ENCODE measurements at regions not wholly inside any gene's neighbourhood (a gene's known extent, or its start where the extent isn't known, plus 50 kb on each side); places are given as distances from the start of the nearest gene placed in this dataset.

DNA sequence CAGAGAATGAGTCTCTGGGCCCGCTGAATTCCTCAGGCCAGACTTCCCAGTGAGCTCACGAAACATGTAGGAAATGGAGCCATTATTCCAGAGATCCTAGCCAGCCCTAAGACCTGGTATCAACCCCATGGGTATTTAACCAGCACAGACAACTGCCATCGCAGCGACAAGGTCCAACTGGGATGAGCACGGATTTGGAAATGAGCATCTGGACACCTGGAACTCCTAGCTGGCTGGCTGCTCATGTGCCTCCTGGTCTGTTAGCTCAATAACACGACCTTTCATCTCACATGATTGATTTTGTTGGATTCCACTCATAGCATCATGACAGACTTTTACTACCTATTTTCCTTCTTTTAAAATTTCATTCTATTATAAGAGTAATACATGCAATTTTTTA, 51.0 kb downstream of the POU3F3 start:
- DNase-seq (ENCODE audit: low read depth) = no peak
- no peak overlapping the region for H3K4me3 ChIP-seq (ENCODE audit: low read length)
- TF ChIP-seq, protein P1, sequence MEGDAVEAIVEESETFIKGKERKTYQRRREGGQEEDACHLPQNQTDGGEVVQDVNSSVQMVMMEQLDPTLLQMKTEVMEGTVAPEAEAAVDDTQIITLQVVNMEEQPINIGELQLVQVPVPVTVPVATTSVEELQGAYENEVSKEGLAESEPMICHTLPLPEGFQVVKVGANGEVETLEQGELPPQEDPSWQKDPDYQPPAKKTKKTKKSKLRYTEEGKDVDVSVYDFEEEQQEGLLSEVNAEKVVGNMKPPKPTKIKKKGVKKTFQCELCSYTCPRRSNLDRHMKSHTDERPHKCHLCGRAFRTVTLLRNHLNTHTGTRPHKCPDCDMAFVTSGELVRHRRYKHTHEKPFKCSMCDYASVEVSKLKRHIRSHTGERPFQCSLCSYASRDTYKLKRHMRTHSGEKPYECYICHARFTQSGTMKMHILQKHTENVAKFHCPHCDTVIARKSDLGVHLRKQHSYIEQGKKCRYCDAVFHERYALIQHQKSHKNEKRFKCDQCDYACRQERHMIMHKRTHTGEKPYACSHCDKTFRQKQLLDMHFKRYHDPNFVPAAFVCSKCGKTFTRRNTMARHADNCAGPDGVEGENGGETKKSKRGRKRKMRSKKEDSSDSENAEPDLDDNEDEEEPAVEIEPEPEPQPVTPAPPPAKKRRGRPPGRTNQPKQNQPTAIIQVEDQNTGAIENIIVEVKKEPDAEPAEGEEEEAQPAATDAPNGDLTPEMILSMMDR (conservative IDR thresholded peaks at IDR 0.05; ENCODE audit: low read length) = no peak

DNA sequence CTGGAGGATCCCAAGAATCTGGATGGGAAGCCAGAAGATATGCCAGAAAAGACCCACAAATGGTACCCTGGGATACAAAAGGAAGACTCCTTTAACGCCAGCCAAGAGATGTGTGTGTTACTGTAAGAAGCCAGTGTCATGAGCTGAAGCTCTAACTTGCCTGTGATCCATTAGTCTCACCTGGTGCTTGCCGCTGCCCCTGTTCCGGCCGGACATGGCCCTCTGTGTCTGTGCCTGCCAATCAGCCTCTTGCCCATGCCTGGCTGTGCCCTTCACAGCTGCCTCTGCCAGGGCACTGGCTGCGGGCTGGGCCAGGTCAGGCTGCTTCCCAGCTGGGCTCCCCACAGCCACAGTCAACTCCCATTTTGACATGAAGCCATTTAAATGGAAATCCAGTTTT, 55.4 kb downstream of the POU3F3 start:
- DNase-seq (ENCODE audit: low read depth) = no peak
- no peak overlapping the region for H3K4me3 ChIP-seq (ENCODE audit: low read length)
- TF ChIP-seq, protein P1 (conservative IDR thresholded peaks at IDR 0.05; ENCODE audit: low read length) = no peak

DNA sequence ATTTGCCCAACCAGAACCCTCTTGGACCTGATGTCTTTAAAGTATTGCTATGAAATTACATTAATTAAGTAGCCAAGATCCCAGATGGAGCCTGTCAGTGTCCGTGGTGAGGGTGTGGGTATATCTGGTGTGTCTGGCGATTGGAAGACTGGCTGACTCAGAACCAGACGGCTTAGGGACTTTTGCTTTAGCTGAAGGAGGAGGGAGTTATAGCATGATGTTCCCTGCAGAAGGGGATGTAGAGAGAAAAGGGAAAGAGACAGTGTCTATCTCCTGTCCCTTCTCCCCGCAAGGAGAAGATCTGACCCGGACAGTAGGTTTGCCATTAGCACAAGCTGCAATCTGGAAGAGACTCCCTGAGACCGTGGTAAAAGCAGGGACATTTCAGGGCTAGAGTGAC, 60.6 kb downstream of the POU3F3 start:
- no peak overlapping the region for H3K4me3 ChIP-seq (ENCODE audit: low read length)
- TF ChIP-seq, protein P1 (conservative IDR thresholded peaks at IDR 0.05; ENCODE audit: low read length) = no peak
- DNase-seq (ENCODE audit: low read depth) = no peak

DNA sequence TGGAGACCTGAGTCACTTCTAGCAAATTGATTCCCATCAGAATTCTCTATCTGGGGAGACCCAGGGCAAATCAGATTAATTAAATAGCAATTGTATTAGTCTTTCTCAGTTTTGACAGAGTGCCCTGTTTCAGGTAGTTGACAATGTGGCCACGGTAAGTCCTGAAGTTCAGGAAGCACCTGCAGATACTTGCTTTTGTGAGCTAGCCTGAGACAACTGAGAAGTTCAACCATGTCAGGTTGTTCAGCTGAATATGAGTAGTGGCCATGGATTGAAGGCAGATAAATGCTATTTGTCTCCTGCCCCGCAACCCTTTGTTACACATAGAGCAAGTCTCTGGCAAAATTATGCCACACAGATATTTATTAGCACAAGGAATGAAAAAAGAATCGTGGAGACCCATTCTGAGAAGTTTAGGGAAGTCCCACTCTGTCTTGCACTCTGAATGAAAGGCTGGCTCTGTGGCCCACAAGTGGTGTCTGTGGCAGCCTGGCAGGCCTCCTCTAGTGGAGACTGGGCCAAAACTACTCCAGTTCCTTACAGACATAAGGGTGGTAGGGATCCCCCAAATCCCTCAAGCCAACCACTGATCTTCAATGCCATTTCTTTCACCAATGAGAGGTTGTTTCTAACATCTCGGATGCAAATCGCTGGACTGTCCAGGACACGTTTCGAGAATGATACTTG, 61.3 kb downstream of the POU3F3 start:
- H3K4me3 ChIP-seq (ENCODE audit: low read length) = no peak overlapping the region
- TF ChIP-seq, protein P1 (conservative IDR thresholded peaks at IDR 0.05; ENCODE audit: low read length) = no peak
- no peak for DNase-seq (ENCODE audit: low read depth)

DNA sequence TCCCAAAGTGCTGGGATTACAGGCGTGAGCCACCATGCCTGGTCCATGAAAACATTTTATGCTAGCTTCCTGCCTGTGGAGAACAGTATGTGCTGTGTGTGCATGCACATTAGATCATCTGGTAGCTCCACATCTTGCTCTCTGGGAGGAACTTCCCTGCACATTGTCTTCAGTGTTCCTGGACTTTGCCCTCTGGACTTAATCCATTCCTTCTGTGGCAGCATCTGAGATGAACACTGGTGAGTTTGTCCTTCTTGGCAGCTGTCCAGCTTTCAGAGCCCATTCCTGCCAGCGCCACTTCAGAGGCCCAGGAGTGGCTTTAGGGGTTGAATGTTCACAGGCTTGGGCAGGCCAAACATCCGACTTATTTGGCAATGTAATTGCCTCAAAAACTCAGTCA, 65.2 kb downstream of the POU3F3 start:
- TF ChIP-seq, protein P1 (conservative IDR thresholded peaks at IDR 0.05; ENCODE audit: low read length) = no peak
- H3K4me3 ChIP-seq (ENCODE audit: low read length) = no peak overlapping the region
- no peak for DNase-seq (ENCODE audit: low read depth)

DNA sequence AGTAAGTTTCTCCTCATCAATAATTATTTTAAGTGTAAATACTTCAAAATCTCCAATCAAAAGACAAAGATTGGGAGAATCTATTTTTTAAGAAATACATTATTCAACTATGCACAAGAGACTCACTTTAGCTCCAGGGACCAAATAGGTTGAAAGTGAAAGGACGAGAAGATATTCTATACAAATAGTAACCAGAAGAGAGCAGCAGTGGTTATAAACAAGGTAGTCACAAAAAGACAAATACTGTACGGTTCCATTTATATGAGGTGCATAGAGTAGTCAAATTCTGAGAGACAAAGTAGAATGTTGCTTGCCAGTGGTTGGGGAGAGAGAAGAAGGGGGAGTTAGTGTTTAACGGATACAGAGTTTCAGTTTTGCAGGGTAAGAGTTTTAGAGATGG, 69.8 kb downstream of the POU3F3 start:
- DNase-seq (ENCODE audit: low read depth) = no peak
- TF ChIP-seq, protein P1 (conservative IDR thresholded peaks at IDR 0.05; ENCODE audit: low read length) = no peak
- no peak overlapping the region for H3K4me3 ChIP-seq (ENCODE audit: low read length)

DNA sequence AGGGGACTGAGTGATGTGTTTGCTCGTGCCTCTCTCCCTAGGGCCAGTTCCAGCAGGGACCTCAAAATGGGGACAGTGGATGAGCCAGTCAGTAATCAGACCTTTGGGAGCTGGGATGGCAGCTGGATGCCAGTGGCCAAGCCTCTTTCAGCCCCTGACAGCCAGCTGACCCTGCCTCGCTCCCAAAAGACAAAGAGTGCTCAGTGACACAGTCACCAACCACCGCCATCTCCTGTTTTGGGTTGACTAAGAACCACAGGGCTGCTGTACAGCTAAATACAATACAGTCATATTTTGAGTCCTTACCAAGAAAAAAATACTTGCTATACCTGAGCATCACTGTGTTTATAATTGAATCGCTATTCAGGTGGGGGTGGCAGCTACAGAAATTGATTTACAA, 75.7 kb downstream of the POU3F3 start:
- H3K4me3 ChIP-seq (ENCODE audit: low read length) = no peak overlapping the region
- TF ChIP-seq, protein P1 (conservative IDR thresholded peaks at IDR 0.05; ENCODE audit: low read length) = no peak
- no peak for DNase-seq (ENCODE audit: low read depth)

Data from AG10803 (cell line).